Activated CD8-positive, alpha-beta memory T cell treated with anti-CD3 and anti-CD28 coated beads, Interleukin-2, amount 50 U/mL, for 24 hours (primary cell): ENCODE measurements at regions not wholly inside any gene's neighbourhood (a gene's known extent, or its start where the extent isn't known, plus 50 kb on each side); places are given as distances from the start of the nearest gene placed in this dataset.

ENCODE experiments used
- DNase-seq: peaks from one replicate; pipeline ENCODE4 v3.0.0-alpha.2; 2020; ENCODE audit errors: extremely low read depth

- DNase-seq: no peak
These were observed 764.0 kb upstream of the DPPA4 start for GRCh38 chr3:110101361-110101760.

DNA sequence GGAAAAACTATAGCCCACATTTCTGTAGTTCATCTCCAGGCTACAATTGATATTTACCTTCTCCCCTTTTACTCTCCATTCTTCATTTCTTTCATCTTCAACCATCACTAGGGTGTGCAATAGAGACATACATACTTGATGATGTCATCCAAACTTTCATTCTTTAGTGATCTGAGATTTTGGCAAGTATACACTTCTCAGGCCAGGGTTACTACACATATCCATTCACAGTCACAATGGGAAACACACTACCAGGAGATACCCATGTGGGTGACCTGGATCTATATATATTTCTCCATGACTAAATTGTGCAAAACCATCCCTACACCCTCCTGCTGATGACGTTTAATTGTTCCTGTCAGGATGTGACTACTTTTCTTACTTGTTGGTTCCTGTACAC, 769.5 kb upstream of the DPPA4 start:
- no peak for DNase-seq

GRCh38 chr3:110123946-110124345, 786.6 kb upstream of the DPPA4 start:
- DNase-seq: no peak

DNA sequence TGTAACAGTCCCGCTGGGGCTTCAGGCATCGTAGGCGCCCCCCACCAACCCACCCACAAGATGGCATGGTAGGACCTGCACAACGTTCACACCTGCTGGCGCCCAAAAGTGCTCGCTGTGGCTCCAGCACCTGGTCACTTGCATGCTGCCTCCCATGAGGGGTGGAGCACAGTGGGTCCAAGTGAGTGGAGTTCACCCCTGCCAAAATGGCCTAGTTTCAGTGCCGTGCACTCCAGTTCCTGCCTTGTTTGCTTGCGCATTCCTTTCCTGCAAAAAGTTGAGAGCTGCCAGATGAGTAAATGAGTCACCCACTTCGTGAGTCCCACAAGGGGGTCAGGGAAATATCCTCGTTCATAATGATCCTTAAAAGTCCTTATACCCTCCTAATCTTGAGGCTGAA, 788.7 kb upstream of the DPPA4 start:
- DNase-seq: no peak

DNA sequence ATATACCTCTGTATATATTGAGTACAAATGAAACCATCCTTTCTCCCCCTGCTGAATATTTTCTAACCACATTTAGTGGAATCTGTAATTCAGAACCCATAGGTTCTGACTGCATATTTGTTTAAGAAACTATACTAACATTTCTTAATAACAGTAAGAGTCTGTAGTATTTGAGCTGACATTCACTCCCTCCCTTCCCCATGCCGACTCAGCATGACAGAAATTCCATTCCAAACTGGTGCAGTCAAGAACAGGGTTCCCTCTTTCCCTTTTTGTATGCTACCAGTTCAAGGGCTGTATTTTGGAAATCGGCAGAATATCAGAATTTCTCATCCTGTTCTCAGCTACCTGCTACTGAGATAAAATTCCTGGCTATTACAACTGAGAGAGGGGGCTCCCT, 796.6 kb upstream of the DPPA4 start:
- DNase-seq: no peak

DNA sequence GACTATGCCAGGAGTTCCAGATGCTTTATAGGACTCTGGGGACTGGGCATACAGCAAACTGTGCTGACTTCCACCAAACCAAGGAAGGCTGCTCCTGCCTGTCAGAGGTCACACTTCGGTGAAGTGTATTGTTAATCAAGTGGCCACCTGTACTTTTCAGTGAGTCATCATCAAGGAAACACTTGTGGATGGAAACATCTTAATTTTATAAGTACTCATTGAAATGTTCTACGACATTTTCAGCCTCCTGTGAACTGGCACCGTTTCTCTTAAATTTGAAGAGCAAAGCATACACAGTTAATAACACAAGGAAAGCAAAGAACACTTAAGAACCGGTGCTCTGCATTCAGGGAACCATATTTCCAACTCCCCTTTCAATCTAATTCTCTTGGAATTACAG, 801.7 kb upstream of the DPPA4 start:
- no peak for DNase-seq

DNA sequence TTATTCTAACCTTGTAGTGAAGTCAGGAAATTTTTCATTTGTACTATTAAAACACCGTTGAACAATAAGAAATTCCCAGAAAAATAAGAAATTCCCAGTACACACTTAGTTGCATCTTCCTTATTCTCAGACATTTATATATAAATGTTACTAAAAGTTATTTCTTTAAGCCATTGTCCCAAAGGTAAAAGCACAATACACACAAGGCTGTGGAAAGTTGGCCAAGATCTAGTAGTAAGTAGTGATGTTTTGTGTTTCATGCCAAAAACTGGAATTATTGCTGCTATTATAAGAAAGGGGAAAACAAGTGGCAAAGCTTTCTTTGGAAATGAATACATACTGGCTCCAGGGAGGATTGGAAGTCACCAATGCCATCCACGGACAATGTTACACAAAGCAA, 802.5 kb upstream of the DPPA4 start:
- no peak for DNase-seq

GRCh38 chr3:110149763-110150162, 812.4 kb upstream of the DPPA4 start:
- no peak for DNase-seq

- no peak for DNase-seq
These were observed 819.9 kb upstream of the DPPA4 start for GRCh38 chr3:110157221-110157620.

DNA sequence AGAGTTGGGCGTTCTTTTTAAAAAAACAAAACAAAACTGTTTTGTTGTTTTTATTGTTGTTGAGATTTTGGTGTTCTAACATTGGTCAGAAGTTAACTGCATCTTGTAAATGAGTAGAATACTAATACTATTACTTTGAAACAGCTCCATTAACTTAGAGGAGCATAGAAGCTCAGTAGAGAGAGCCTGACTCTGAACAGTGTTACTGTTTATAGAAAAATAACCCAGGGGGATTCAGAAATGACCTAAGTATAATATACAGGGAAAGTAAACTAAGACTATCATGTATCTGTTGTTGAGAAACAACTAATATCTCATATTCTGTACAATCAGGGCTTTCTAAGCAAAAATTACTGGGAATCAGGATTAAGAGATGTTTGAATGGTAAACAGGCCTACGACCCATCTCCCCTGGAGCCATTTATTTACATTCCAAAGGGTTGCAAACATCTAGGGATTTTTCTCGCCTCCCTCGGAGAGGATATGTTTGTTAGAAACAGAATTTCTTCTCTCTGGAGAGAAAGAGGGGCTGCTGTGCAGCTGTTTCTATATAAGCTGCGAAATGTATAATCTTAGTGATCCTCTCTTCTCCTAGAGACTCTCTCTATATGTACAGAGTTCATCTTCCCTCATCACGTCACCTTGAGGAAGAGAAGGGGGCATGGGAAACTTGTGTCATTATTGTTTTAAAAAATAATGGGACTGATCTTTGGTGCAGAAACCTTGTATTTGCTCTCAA, 827.5 kb upstream of the DPPA4 start:
- no peak for DNase-seq

DNA sequence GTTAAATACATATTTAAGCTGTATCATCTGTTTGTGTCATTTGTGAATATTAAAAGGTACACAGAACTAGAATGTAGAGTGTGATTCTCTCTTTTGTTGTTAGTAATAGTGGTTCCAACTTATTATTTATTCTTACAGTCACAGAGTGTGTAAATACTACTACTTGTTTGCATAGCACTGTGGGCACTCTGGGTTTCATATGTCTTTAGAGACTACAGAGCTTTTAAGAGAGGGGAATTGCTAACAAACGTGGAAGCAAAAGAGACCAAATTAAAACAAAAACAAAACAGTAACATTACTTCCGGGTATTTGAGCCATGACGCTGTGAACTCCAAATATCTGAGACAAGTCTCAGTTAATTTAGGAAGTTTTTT, 828.0 kb upstream of the DPPA4 start:
- no peak for DNase-seq

DNA sequence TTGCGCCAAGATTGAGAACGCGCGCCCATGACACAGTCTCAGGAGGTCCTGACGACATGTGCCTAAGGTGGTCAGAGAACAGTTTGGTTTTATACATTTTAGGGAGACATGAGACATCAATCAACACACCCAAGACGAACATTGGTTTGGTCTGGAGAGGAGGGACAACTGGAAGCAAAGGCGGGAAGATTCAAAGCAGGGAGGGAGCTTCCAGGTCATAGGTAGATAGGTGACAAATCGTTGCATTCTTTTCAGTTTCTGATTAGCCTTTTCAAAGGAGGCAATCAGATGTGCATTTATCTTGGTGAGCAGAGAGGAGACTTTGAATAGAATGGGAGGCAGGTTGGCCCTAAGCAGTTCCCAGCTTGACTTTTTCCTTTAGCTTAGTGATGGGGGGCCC, 828.4 kb upstream of the DPPA4 start:
- DNase-seq: no peak

DNA sequence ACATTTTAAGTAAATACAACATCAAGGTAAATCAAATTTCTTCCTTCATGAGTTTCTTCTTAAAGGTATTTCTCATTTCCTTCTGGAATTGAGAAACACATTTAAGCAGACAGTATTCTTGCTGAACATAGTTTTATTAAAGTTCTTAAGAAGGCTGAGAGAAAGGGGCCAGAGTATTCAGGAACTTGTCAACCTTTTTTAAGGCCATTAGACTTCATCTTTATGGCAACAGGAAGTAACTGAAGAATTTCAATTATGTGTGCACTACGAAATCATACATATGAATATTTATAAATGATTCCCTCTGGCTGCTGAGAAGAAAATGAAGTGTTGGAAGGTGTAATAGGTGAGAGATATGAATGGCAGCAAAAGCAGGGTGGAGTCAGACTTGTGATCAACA, 829.4 kb upstream of the DPPA4 start:
- DNase-seq: no peak

GRCh38 chr3:110174908-110175307, 837.6 kb upstream of the DPPA4 start:
- DNase-seq: no peak

DNA sequence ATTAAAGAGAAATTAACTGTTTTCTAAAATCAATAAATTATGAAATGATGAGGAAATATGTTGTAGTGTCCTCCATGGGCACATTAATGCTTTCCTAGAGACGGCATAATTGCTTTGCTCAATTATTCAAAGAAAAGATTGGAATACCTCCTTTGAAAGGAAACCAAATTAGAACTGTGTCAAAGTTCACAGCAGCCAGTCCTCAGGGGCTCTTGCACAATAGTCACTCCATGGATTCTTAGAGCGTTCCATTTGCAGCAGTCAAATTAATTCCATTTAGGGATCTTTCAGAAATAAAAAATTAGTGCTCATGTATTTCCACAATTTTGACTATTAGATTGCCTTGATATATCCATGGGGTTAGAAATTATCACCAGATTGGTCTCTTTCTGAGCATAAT, 841.6 kb upstream of the DPPA4 start:
- DNase-seq: no peak

GRCh38 chr3:110180733-110181132, 843.4 kb upstream of the DPPA4 start:
- DNase-seq: no peak

- no peak for DNase-seq
These were observed 843.9 kb upstream of the DPPA4 start for GRCh38 chr3:110181226-110181625.

- no peak for DNase-seq
These were observed 847.2 kb upstream of the DPPA4 start for GRCh38 chr3:110184536-110184935.

DNA sequence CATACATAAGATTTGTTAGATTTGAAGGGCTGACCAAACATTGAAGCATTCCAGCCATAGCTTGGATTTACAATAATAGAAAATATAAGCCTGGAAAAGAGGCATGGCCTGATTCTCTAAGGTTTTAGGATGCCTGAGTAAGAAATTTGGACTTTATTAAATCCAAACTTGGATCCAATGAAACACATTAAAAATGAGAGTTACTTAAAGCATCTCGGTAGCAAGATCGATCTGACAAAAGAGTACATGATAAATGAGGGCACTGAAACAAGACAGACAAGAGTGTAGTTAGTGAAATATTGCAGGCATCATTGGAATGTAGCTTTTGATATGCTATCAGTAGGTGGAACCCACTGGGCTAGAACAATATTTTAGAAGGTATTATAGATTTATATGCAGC, 855.7 kb upstream of the DPPA4 start:
- no peak for DNase-seq

DNA sequence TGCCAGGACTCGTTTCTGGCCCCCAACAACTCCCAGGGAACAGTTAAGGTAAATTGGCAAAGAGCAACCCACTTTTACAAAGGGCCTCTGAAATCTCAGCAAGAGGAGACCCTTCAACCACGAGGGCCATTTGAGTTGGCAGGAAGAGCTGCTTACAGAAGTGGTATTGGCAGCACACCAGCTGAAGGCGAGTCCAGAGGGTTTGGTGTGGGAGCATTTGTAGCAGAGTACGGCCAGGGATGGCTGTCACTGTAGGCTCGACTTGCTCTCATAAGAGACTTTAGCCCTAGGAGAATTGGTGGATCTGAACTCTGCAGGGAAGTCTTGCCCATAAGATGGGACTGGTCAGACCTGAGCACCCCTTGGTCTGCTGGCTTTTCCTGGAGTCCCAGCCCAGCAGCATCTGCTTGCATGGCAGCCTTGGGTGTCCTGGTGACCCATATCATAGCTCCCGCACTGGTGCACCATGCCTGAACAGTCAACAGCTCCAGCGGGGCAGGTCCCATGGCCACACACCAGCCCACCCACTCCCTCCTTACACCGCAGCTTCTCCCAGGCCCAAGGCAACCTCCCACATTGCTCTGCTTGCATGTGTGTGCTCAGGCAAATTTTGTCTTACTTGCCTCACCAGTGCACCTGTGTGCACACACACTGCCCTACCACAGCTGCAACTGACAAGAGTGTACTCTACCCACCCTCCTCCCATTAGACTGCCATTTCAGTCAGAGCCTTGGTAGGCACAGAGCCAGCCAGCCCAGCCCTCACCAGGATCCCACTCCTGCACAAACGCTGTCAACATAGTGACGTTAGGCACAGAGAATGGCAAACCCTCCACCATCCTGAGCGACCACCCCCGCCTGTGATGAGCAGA, 861.6 kb upstream of the DPPA4 start:
- no peak for DNase-seq

GRCh38 chr3:110199588-110199943, 862.2 kb upstream of the DPPA4 start:
- DNase-seq: no peak

DNA sequence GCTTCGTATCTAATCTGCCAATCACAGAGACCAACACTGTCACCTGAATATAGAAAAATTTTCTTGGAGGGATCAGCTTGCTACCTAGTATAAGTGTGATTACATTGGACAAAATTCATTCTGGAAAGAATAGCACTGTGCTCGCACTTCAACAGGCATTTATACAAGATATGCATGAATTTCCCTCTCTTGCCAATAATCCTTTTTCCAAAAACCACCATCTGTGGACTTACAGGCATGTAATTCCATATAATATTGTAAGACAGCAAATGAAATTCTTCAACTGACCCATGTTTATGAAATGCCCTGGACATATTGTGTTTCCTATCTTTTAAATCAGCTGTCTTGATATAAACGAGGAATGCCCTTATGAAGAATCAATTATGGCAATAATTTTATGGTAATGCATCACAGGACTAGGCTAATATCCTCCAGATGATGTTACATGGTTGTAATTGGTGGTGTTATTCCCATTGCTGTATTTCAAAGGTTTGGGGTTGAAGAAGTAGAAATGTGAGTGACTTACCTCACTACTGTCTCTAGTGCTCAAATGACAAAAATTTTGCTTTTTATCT, 861.4 kb upstream of the NECTIN3 start:
- DNase-seq: no peak

DNA sequence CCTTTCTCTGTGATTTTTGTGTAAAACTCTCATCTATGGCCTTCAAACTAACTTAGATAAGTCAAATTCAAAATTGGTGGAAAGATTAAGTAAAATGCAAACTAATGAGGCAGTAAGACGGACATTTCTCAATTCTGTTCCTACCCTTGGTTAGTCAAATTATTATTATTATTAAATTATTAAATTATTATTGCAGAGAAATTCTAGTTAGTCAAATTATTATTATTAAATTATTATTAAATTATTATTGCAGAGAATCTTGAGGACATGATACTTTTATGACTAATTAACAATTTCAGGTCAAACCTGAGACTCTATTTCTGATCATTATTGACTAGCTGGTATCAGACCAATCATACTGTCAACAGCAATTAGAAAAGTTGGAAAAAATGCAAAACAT, 845.0 kb upstream of the NECTIN3 start:
- no peak for DNase-seq
